ENCODE measurements at regions not wholly inside any gene's neighbourhood (a gene's known extent, or its start where the extent isn't known, plus 50 kb on each side); places are given as distances from the start of the nearest gene placed in this dataset.
A peak's percentile ranks its signal among the peaks of the same experiment; 100 is the strongest.

- Histone ChIP-seq H3K4me1 (peaks cover 26% of the 10 kb centered on the region), H3K27ac (peak overlapping the region; percentile 18 to 55; a peak in 5 of 6 replicates), H3K4me3 (no peak overlapping the region), H3K9me3 (0 out of 3 replicates have a peak, but pooled peaks cover 5% of the 10 kb centered on the region), H3K4me2 (no peak overlapping the region)
- DNase-seq (ENCODE audit: low read depth in 1 of 2, low spot score in 1 of 2) (no peak), ATAC-seq (no peak), FAIRE-seq (no peak)
- ChIA-PET CTCF (no interaction called here), POLR2A (no interaction called here)
- peak in 1 of 2 experiments; percentile 28; a peak in 1 of 5 replicates for TF ChIP-seq RAD21 (conservative IDR thresholded peaks at IDR 0.05 in 1 of 2, IDR thresholded peaks at IDR 0.05 in 1 of 2)
- TF ChIP-seq HOXA7 (CRISPR knock-in tag; IDR thresholded peaks at IDR 0.05), result no peak
- 83% methylated on average over 4 of the region's 4 CpGs for WGBS (ENCODE audit: missing lambda C conversion rate)
Observed at GRCh38 chr2:157185476-157186227, 71.9 kb upstream of the GALNT5 start.

GRCh38 chr2:157190151-157190550 lies 67.4 kb upstream of the GALNT5 start:
- no peak for TF ChIP-seq JUN (IDR thresholded peaks at IDR 0.05)
- TF ChIP-seq CBX8 (IDR thresholded peaks at IDR 0.05), result no peak
- TF ChIP-seq, protein P1, sequence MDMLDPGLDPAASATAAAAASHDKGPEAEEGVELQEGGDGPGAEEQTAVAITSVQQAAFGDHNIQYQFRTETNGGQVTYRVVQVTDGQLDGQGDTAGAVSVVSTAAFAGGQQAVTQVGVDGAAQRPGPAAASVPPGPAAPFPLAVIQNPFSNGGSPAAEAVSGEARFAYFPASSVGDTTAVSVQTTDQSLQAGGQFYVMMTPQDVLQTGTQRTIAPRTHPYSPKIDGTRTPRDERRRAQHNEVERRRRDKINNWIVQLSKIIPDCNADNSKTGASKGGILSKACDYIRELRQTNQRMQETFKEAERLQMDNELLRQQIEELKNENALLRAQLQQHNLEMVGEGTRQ (IDR thresholded peaks at IDR 0.05), result no peak
- TF ChIP-seq MAFK (IDR thresholded peaks at IDR 0.05; ENCODE audit: partially characterized antibody), result no peak
- TF ChIP-seq, protein P2, sequence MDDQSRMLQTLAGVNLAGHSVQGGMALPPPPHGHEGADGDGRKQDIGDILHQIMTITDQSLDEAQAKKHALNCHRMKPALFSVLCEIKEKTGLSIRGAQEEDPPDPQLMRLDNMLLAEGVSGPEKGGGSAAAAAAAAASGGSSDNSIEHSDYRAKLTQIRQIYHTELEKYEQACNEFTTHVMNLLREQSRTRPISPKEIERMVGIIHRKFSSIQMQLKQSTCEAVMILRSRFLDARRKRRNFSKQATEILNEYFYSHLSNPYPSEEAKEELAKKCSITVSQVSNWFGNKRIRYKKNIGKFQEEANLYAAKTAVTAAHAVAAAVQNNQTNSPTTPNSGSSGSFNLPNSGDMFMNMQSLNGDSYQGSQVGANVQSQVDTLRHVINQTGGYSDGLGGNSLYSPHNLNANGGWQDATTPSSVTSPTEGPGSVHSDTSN (IDR thresholded peaks at IDR 0.05), result no peak
- TF ChIP-seq EHF (CRISPR knock-in tag; IDR thresholded peaks at IDR 0.05), result no peak
- no peak for TF ChIP-seq GATA3 (IDR thresholded peaks at IDR 0.05; ENCODE audit: borderline replicate concordance)
- TF ChIP-seq, protein P3, sequence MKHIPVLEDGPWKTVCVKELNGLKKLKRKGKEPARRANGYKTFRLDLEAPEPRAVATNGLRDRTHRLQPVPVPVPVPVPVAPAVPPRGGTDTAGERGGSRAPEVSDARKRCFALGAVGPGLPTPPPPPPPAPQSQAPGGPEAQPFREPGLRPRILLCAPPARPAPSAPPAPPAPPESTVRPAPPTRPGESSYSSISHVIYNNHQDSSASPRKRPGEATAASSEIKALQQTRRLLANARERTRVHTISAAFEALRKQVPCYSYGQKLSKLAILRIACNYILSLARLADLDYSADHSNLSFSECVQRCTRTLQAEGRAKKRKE (CRISPR knock-in tag; IDR thresholded peaks at IDR 0.05; ENCODE audit: low read depth), result no peak
- no peak for TF ChIP-seq KDM1A (IDR thresholded peaks at IDR 0.05; ENCODE audit: low read depth)
- no peak for TF ChIP-seq ZC3H11A (IDR thresholded peaks at IDR 0.05)
- TF ChIP-seq HOXB13 (CRISPR knock-in tag; IDR thresholded peaks at IDR 0.05; ENCODE audit: low read depth), result no peak
- peak in 1 of 2 experiments; percentile 38 for DNase-seq (ENCODE audit: low read depth in 1 of 2, low spot score in 1 of 2)
- peaks cover 5% of the 10 kb centered on the region; the same call in 1 of the 3 replicates for H3K4me1 ChIP-seq
- ChIA-PET CTCF (interaction anchor here (0.6 kb wide), 1 partner anchor 531 kb away, joined by 3 read pairs; no protein-coding TSS in a partner anchor), POLR2A (no interaction called here)
- no peak for FAIRE-seq
- H3K27ac ChIP-seq, result 0 out of 6 replicates have a peak overlapping the region, but pooled peaks of 1 of the 2 experiments have one; percentile 20
- no peak overlapping the region for H3K4me3 ChIP-seq
- 68% methylated on average over 4 of the region's 4 CpGs for WGBS (ENCODE audit: missing lambda C conversion rate)
- no peaks in the 10 kb centered on the region for H3K9me3 ChIP-seq
- H3K4me2 ChIP-seq, result no peak overlapping the region
- peak in 1 of 2 experiments; percentile 73; a peak in 3 of 6 replicates for ATAC-seq

GRCh38 chr2:157191186-157191585 lies 66.3 kb upstream of the GALNT5 start:
- no peaks in the 10 kb centered on the region for H3K9me3 ChIP-seq
- no peak for DNase-seq (ENCODE audit: low read depth in 1 of 2, low spot score in 1 of 2)
- no peak for FAIRE-seq
- no peak for TF ChIP-seq HMGXB4 (CRISPR knock-in tag; IDR thresholded peaks at IDR 0.05; ENCODE audit: borderline replicate concordance)
- no peak for TF ChIP-seq ZSCAN20 (CRISPR knock-in tag; IDR thresholded peaks at IDR 0.05)
- TF ChIP-seq PHF8 (IDR thresholded peaks at IDR 0.05; ENCODE audit: borderline replicate concordance, low read depth), result no peak
- TF ChIP-seq HES2 (IDR thresholded peaks at IDR 0.05), result no peak
- TF ChIP-seq, protein P4, sequence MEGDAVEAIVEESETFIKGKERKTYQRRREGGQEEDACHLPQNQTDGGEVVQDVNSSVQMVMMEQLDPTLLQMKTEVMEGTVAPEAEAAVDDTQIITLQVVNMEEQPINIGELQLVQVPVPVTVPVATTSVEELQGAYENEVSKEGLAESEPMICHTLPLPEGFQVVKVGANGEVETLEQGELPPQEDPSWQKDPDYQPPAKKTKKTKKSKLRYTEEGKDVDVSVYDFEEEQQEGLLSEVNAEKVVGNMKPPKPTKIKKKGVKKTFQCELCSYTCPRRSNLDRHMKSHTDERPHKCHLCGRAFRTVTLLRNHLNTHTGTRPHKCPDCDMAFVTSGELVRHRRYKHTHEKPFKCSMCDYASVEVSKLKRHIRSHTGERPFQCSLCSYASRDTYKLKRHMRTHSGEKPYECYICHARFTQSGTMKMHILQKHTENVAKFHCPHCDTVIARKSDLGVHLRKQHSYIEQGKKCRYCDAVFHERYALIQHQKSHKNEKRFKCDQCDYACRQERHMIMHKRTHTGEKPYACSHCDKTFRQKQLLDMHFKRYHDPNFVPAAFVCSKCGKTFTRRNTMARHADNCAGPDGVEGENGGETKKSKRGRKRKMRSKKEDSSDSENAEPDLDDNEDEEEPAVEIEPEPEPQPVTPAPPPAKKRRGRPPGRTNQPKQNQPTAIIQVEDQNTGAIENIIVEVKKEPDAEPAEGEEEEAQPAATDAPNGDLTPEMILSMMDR (IDR thresholded peaks at IDR 0.05), result no peak
- no peak for TF ChIP-seq HDAC2 (IDR thresholded peaks at IDR 0.05)
- no peak for TF ChIP-seq RNF2 (IDR thresholded peaks at IDR 0.05; ENCODE audit: borderline replicate concordance, low read depth)
- no peak for TF ChIP-seq HOXB13 (CRISPR knock-in tag; IDR thresholded peaks at IDR 0.05; ENCODE audit: low read depth)
- TF ChIP-seq RFX5 (IDR thresholded peaks at IDR 0.05), result no peak
- H3K4me1 ChIP-seq, result peaks cover 5% of the 10 kb centered on the region; the same call in 1 of the 3 replicates
- ATAC-seq, result no peak
- peak overlapping the region in 1 of 2 experiments; percentile 29; a peak in 1 of 6 replicates for H3K27ac ChIP-seq
- ChIA-PET CTCF (no interaction called here), POLR2A (no interaction called here)
- WGBS (ENCODE audit: missing lambda C conversion rate), result 90% methylated on average over 2 of the region's 2 CpGs
- H3K4me2 ChIP-seq, result no peak overlapping the region
- H3K4me3 ChIP-seq, result no peak overlapping the region

All from A549 (cell line).